Glutamatergic neuron (in vitro differentiated cells): ENCODE measurements at regions not wholly inside any gene's neighbourhood (a gene's known extent, or its start where the extent isn't known, plus 50 kb on each side); places are given as distances from the start of the nearest gene placed in this dataset.

Experiments
- DNase-seq: peaks from one replicate; pipeline ENCODE4 v3.0.0; 2022
- H3K27ac Mint-ChIP-seq: one replicate; pipeline ENCODE4 v1.8.0; 2020; ENCODE audit warnings: mild to moderate bottlenecking, mixed read lengths, inconsistent platforms; ENCODE audit not compliant: unreplicated experiment
- H3K27me3 Mint-ChIP-seq: one replicate; pipeline ENCODE4 v1.8.0; 2020; ENCODE audit warnings: mild to moderate bottlenecking, moderate library complexity, mixed read lengths, inconsistent platforms; ENCODE audit not compliant: unreplicated experiment
- H3K36me3 Mint-ChIP-seq: one replicate; pipeline ENCODE4 v1.8.0; 2020; ENCODE audit warnings: mild to moderate bottlenecking, mixed read lengths, inconsistent platforms; ENCODE audit not compliant: unreplicated experiment
- H3K4me1 Mint-ChIP-seq: one replicate; pipeline ENCODE4 v1.8.0; 2020; ENCODE audit warnings: mild to moderate bottlenecking, low read depth, mixed read lengths, inconsistent platforms; ENCODE audit not compliant: unreplicated experiment
- H3K4me3 Mint-ChIP-seq: one replicate; pipeline ENCODE4 v1.8.0; 2020; ENCODE audit warnings: mild to moderate bottlenecking, mixed read lengths, inconsistent platforms; ENCODE audit not compliant: unreplicated experiment
- H3K9me3 Mint-ChIP-seq: one replicate; pipeline ENCODE4 v1.8.0; 2020; ENCODE audit warnings: mild to moderate bottlenecking, moderate library complexity, mixed read lengths, inconsistent platforms; ENCODE audit not compliant: unreplicated experiment
- CTCF ChIP-seq: fragments of 200-600 bp; sonication (generic); IDR thresholded peaks from one replicate; pipeline ENCODE4 v1.5.0; 2021; ENCODE audit not compliant: partially characterized antibody, unreplicated experiment

- H3K9me3 Mint-ChIP-seq = no peaks in the 10 kb centered on the region
These were observed 178.8 kb downstream of the IBTK start for GRCh38 chr6:82068721-82069120.

GRCh38 chr6:82066991-82067411 is 180.5 kb downstream of the IBTK start:
- Mint-ChIP-seq H3K9me3 (no peaks in the 10 kb centered on the region), H3K4me3 (no peak overlapping the region), H3K36me3 (no peaks in the 10 kb centered on the region), H3K27ac (no peak overlapping the region), H3K27me3 (no peaks in the 10 kb centered on the region), H3K4me1 (peaks cover 3% of the 10 kb centered on the region)
- no peak for DNase-seq
- no peak for TF ChIP-seq CTCF

More at GRCh38 chr6:82068721-82069120, 178.8 kb downstream of the IBTK start:
- no peak for DNase-seq
- Mint-ChIP-seq H3K27ac (no peak overlapping the region), H3K27me3 (no peaks in the 10 kb centered on the region), H3K4me3 (no peak overlapping the region), H3K4me1 (peaks cover 9% of the 10 kb centered on the region), H3K36me3 (no peaks in the 10 kb centered on the region)
- TF ChIP-seq CTCF = no peak

GRCh38 chr6:82066196-82066595 is 181.3 kb downstream of the IBTK start:
- no peak for DNase-seq
- Mint-ChIP-seq H3K4me1 (no peaks in the 10 kb centered on the region), H3K27me3 (no peaks in the 10 kb centered on the region), H3K36me3 (no peaks in the 10 kb centered on the region), H3K4me3 (no peak overlapping the region), H3K9me3 (no peaks in the 10 kb centered on the region), H3K27ac (no peak overlapping the region)
- TF ChIP-seq CTCF = no peak

- no peak overlapping the region for H3K4me3 Mint-ChIP-seq
- H3K9me3 Mint-ChIP-seq = no peaks in the 10 kb centered on the region
These were observed 184.0 kb downstream of the IBTK start for GRCh38 chr6:82063574-82063973.

GRCh38 chr6:82062219-82062618 is 185.3 kb downstream of the IBTK start:
- Mint-ChIP-seq H3K27ac (no peak overlapping the region), H3K27me3 (peaks cover 1% of the 10 kb centered on the region), H3K4me1 (peaks cover 17% of the 10 kb centered on the region), H3K9me3 (peaks cover 4% of the 10 kb centered on the region), H3K4me3 (no peak overlapping the region), H3K36me3 (no peaks in the 10 kb centered on the region)
- DNase-seq = no peak
- TF ChIP-seq CTCF = no peak

More at GRCh38 chr6:82063574-82063973, 184.0 kb downstream of the IBTK start:
- H3K27me3 Mint-ChIP-seq = no peaks in the 10 kb centered on the region
- no peak for DNase-seq
- H3K4me1 Mint-ChIP-seq = peaks cover 6% of the 10 kb centered on the region
- H3K36me3 Mint-ChIP-seq = no peaks in the 10 kb centered on the region
- TF ChIP-seq CTCF = no peak
- no peak overlapping the region for H3K27ac Mint-ChIP-seq
